ENCODE measurements at regions not wholly inside any gene's neighbourhood (a gene's known extent, or its start where the extent isn't known, plus 50 kb on each side); places are given as distances from the start of the nearest gene placed in this dataset.
A peak's percentile ranks its signal among the peaks of the same experiment; 100 is the strongest.

- ATAC-seq = no peak
Observed at GRCh38 chr5:120361941-120362340, 102.2 kb upstream of the PRR16 start.

DNA sequence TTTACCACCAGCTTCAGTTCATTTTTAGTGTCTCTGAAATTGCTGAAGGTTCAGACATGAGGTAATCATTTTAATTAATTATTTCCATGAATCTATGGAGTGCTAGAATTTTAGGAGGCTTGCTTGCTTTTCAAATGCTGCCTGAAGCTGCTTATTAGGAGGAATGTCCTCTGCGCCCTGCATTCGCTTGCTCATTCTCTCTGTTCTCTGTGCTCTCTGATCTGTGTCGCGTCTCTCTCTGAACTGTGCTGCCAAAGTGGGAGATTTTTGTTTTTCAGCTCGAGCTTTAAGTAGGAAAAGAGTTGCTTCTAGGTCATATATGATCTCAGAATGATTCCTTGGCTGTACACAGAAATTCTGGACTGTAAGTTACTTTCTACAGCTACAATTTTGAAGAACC is 101.7 kb upstream of the PRR16 start:
- ATAC-seq = no peak

GRCh38 chr5:120365656-120366446 is 98.2 kb upstream of the PRR16 start:
- no peak for ATAC-seq

GRCh38 chr5:120367896-120368634 is 96.0 kb upstream of the PRR16 start:
- peak; percentile 88 for ATAC-seq

DNA sequence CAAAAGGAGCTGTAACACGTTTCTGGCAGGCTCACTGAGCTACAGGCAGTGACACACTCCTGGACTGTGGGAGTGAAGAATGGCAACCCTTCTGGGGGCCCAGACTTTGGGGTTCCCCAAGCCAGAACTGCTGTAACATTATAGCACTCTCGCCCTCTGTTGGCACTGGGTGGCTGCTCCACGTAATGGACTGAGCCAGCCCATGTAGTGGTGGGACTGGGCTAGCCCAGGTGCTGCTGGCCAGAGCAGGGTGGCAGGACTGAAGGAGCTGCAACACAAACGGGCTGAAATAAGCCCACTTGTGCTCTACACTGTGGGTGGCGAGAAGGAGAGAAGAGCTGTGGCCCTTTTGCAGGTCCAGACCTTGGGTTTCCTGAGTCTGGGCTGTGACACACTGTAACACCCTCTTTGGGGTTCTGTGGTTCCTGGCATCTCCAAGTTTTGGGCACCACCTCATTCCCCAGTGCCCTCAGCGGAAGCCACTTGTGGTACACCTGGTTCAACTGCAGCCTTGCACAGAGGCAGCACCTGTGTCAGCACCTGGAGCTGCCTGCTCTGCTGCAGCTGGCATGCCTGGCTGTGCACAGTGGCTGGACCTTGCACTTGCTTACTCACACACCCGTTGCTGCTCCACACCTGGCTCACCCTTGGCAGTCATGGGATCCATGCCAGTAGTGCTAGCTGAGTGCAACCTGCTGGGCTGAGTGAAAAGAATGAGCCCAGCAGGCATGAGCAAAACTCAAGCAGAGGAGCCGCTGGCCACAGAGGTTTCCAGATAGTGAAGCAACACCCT is 95.0 kb upstream of the PRR16 start:
- ATAC-seq = peak; percentile 83

GRCh38 chr5:120372899-120373298 is 91.2 kb upstream of the PRR16 start:
- ATAC-seq = no peak

DNA sequence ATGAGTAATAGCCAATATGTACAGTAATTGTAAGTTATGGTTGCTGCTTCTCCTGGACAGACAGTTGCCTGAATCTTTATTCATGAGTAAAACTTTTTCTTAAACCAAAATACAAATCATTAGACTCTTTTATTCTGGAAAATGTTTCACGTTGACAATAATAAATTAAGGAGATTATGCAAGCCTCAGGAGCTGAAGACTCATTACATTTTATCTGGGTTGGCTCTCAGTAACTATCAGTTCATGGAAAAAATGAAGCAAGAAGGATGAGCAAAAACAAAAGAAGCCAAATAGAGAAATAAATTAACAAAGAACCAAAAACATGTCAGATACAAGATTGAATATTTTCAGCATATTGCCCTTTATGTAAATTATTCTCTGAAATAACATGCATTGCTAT is 88.9 kb upstream of the PRR16 start:
- ATAC-seq = no peak

DNA sequence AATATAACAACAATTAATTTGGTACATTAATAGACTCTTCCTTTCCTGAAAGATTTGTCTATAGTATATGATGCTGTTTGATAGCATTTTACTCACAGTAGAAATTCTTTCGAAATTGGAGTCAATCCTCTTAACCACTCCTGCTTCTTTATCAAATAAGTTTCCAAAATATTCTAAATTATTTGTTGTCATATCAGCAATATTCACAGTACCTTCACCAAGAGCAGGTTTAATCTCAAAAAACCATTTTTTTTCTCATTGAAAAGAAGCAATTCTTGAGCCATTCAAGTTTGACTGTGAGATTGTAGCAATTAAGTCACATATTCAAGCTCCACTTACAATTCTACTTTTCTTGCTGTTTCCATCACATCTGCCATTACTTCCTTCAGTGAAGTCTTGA is 83.5 kb upstream of the PRR16 start:
- no peak for ATAC-seq

- no peak for ATAC-seq
Observed at GRCh38 chr5:120382833-120383232, 81.3 kb upstream of the PRR16 start.

DNA sequence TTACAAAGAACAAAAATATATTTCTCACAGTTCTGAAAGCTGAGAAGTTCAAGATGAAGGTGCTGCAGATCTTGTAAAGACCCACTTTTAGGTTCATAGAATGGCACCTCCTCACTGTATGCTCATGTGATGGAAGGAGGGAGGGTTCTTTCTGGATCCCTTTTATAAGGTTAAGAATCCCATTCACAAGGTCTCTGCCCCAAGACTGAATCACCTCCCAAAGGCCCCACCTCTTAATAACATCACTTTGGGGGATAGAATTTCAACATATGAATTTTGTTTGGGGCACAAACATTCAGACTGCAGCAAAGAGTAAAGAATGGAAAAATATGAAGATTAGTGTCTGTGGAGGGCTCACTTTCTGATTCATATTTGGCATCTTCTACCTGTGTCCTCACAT is 77.1 kb upstream of the PRR16 start:
- ATAC-seq = no peak

DNA sequence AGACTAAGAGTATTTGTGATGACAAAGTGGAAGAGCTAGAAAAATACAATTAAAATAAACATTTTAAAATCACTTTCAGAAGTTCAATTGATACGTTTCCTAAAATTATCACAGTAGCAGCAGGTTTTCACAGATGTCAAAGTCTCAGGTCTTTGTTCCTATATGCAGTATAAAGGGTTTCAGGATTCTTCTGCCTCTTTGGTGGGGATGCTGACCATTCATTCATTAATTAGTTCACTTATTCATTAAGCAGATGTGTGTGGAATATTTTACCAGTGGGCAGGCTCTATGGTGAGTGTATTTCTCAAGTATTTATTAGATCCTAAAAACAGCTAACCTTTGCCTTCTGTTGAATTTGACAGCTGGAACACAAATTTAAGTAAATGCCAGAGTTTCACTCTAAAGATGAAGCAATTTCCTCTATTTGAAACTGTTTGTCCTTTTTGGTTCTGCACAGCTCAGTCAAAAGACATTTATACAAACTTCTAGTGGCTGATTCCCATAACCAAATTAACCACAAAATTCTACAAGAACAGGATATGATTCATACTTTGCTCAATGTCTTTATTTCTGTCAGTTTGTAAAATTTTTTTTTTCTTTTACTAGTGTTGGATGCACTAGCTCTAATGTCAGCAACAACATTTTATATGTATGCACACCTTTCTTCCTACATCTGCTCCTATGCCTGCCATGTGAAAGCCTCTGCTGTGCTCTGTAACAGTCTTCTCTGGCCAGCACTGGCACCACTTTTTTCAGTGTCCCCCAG is 75.9 kb upstream of the PRR16 start:
- ATAC-seq = no peak

DNA sequence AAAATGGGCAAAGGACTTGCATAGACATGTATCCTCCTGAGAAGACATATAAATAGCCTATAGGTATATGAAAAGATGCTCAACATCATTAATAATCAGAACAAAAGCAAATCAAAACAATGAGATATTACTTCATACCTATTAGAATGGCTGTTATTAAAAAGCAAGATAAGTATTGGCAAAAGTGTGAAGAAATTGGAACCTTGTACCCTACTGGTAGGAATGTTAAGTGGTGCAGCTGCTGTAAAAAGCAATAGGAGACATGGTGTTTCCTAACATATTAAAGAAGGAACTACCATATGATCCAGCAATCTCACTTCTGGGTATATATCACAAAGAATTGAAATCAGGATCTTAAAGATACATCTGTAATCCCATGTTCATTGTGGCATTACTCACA is 69.8 kb upstream of the PRR16 start:
- no peak for ATAC-seq

DNA sequence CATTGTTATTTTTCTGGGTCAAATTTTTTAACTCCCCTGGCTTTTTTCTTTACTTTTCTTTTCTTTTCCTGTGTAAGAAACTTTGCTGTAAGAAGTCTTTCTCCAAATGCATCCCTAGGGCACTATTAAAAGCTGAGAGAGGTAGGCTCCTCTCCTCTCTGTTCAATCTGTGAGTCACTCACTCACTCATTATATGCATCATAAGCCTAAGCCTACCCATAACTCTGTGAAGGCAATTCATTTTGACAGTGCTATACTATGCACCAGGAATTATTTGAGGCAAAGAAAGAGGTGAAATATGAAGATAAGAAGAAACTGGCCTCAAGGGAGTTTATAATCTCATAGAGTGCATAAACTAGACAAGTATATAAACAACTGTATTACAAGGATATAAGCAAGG is 67.9 kb upstream of the PRR16 start:
- ATAC-seq = peak; percentile 69

GRCh38 chr5:120400356-120400755 is 63.7 kb upstream of the PRR16 start:
- no peak for ATAC-seq

DNA sequence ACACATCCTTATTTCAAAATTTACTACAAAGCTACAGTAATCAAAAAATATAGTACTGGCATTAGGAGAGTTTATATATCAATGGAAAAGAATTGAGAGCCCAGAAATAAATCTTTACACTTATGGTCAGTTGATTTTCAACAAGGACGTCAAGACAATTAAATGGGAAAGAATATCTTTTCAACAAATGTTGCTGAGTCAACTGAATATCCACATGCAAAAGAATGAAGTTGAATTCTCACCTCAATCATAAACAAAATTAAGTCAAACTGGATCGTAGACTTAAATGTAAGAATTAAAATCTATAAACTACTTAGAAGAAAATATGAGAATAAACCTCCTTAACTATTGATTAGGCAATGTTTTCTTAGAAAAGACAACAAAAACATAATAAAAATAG is 61.5 kb upstream of the PRR16 start:
- ATAC-seq = no peak

DNA sequence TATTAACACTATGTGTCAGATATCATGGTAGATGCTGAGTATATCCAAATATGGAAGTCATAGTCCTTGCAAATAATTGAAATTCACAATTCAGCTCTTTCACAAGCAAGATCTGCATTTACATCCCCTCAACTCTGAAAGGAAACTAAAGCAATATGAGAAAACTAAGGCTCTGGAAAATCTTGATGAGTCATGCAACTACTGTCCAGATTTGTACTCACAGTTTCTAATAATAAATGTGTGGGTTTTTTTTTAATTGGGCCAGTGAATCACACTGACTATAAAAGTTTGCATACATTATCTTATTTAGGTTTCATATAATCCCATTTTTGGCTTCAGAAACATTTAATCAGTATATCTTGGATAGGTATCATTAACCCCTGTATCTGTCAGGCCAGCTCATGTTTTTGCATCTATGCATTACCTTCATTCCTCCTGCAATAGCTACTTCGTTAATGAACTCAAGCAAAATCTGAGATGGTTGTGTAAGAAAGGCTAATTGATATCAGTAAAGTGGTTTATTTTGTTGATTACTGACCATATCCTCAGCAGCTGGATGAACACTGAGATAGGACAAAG is 58.7 kb upstream of the PRR16 start:
- ATAC-seq = no peak

DNA sequence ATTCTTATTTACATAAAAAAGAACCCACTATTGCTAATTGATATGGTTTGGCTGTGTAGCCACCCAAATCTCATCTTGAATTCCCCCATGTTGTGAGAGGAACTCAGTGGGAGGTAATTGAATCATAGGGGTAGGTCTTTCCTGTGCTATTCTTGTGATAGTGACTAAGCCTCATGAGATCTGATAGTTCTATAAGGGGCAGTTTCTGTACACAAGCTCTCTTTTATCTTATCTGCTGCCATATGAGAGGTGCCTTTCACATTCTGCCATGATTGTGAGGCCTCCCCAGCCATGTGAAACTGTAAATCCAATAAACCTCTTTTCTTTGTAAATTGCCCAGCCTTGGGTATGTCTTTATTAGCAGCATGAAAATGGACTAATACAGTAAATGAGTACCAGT is 58.2 kb upstream of the PRR16 start:
- no peak for ATAC-seq

DNA sequence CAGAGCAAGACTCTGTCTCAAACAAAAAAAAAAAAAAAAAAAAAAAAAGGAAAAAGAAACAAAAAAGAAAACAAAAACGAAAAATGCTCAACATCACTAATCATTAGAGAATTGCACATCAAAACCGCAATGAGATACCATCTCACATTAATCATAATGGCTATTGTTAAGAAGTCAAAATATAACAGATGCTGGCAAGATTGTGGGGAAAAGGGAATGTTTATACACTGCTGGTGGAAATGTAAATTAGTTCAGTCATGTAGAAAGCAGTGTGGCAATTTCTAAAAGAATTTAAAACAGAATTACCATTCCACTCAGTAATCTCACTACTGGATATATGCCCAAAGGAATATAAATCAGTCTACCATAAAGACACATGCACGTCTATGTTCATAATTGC is 50.4 kb upstream of the PRR16 start:
- no peak for ATAC-seq

All from esophagus mucosa (tissue), 1 donor.